B cell (primary cell): ENCODE measurements at regions not wholly inside any gene's neighbourhood (a gene's known extent, or its start where the extent isn't known, plus 50 kb on each side); places are given as distances from the start of the nearest gene placed in this dataset.

Experiments used
- ATAC-seq: fragments of 200-7000 bp; cut with Tn5 transposase; one replicate; pipeline ENCODE4 v1.10.0; 2021; ENCODE audit warnings: low read depth, mild to moderate bottlenecking, moderate number of reproducible peaks, moderate library complexity
- CTCF ChIA-PET: fragments of 350-600 bp; sonication (Branson Sonifier 250); formaldehyde crosslinking; loops from one replicate; lab custom pipeline; 2021; ENCODE audit warnings: antibody characterized with exemption, inconsistent platforms; lab: Charles Lee
- POLR2A ChIA-PET: fragments of 350-600 bp; sonication (Branson Sonifier 250); formaldehyde crosslinking; loops from one replicate; lab custom pipeline; 2021; ENCODE audit warnings: antibody characterized with exemption; lab: Charles Lee
- DNase-seq: peaks from one replicate; pipeline ENCODE4 v3.0.0; 2013
- H2AFZ ChIP-seq: 2 replicates; pipeline ENCODE4 v1.6.1; 2012; ENCODE audit warnings: mild to moderate bottlenecking, low read depth, low read length; ENCODE audit not compliant: insufficient read depth, poor library complexity, severe bottlenecking
- H3K27ac ChIP-seq, 2 donors: 1 replicate in 1 of 2; 2 replicates in 1 of 2; pipeline ENCODE4 v1.5.1; 2012 to 2013; ENCODE audit warnings: low read length in 2 of 2, mild to moderate bottlenecking in 2 of 2, moderate library complexity in 1 of 2
- H3K27me3 ChIP-seq, 4 experiments: fragments of 200-600 bp in 1 of 4; sonication (generic) in 1 of 4; replicated peaks in 1 of 4; 1 replicate in 2 of 4; 2 replicates in 2 of 4; pipeline versions ENCODE4 v1.6.1 to v1.7.0; 2013 to 2016; ENCODE audit warnings: low read length in 3 of 4, mild to moderate bottlenecking in 2 of 4, mixed read lengths in 1 of 4, moderate library complexity in 1 of 4; ENCODE audit not compliant: insufficient read depth in 4 of 4, control insufficient read depth in 3 of 4; ENCODE audit errors: control extremely low read depth in 1 of 4
- H3K36me3 ChIP-seq, 2 experiments: replicated peaks in 1 of 2; 1 replicate in 1 of 2; 2 replicates in 1 of 2; pipeline versions ENCODE4 v1.6.1 to v1.7.1; 2013; ENCODE audit warnings: low read length in 1 of 2; ENCODE audit not compliant: insufficient read depth in 2 of 2, control insufficient read depth in 1 of 2; ENCODE audit errors: control extremely low read depth in 1 of 2, extremely low read depth in 1 of 2
- H3K4me1 ChIP-seq, 2 donors: fragments of 200-600 bp in 1 of 2; sonication (generic) in 1 of 2; 1 replicate in 1 of 2; 2 replicates in 1 of 2; pipeline versions ENCODE4 v1.5.1 to v1.6.1; 2013 to 2017; ENCODE audit warnings: low read length in 2 of 2; ENCODE audit not compliant: control insufficient read depth in 2 of 2, insufficient read depth in 2 of 2
- H3K4me2 ChIP-seq: replicated peaks from 2 replicates; pipeline ENCODE3; 2012; ENCODE audit warnings: mild to moderate bottlenecking, low read depth, low read length; ENCODE audit not compliant: poor library complexity, severe bottlenecking
- H3K4me3 ChIP-seq, 5 experiments: fragments of 200-600 bp in 1 of 5; sonication (generic) in 1 of 5; 1 replicate in 3 of 5; 2 replicates in 2 of 5; pipeline versions ENCODE4 v1.5.1 to v1.7.0; 2011 to 2016; ENCODE audit warnings: low read length in 4 of 5, mild to moderate bottlenecking in 4 of 5, low read depth in 2 of 5, control low read depth in 1 of 5, moderate library complexity in 1 of 5; ENCODE audit not compliant: insufficient read depth in 1 of 5; ENCODE audit errors: control extremely low read depth in 1 of 5, extremely low read depth in 1 of 5
- H3K79me2 ChIP-seq: fragments of 200-600 bp; sonication (generic); one replicate; pipeline ENCODE4 v1.6.0; 2016; ENCODE audit warnings: low read length; ENCODE audit not compliant: control insufficient read depth, insufficient read depth
- H3K9ac ChIP-seq: fragments of 200-600 bp; sonication (generic); 2 replicates; pipeline ENCODE4 v1.6.1; 2017; ENCODE audit warnings: mild to moderate bottlenecking, low read length, moderate library complexity
- H3K9me3 ChIP-seq, 3 donors: one replicate each; pipeline versions ENCODE4 v1.6.1 to v1.7.1; 2013; ENCODE audit warnings: low read length in 2 of 3; ENCODE audit not compliant: control insufficient read depth in 2 of 3, insufficient read depth in 1 of 3; ENCODE audit errors: control extremely low read depth in 1 of 3
- H4K20me1 ChIP-seq: 2 replicates; pipeline ENCODE4 v1.6.0; 2012; ENCODE audit warnings: mild to moderate bottlenecking, low read length; ENCODE audit not compliant: insufficient read depth, control insufficient read depth, poor library complexity, severe bottlenecking
- H3K27ac Mint-ChIP-seq: one replicate; pipeline ENCODE4 v1.8.0; 2021; ENCODE audit warnings: mixed read lengths
- H3K27me3 Mint-ChIP-seq: one replicate; pipeline ENCODE4 v1.8.0; 2021; ENCODE audit warnings: mixed read lengths
- H3K4me1 Mint-ChIP-seq: one replicate; pipeline ENCODE4 v1.8.0; 2021; ENCODE audit warnings: mixed read lengths
- H3K4me3 Mint-ChIP-seq: one replicate; pipeline ENCODE4 v1.8.0; 2021; ENCODE audit warnings: mixed read lengths
- H3K9me3 Mint-ChIP-seq: one replicate; pipeline ENCODE4 v1.8.0; 2022; ENCODE audit warnings: mixed read lengths; ENCODE audit not compliant: insufficient read depth
- CTCF ChIP-seq: fragments of 200-600 bp; IDR thresholded peaks from one replicate; pipeline ENCODE4 v1.8.0; 2022; ENCODE audit warnings: antibody characterized with exemption, mild to moderate bottlenecking
- EZH2 ChIP-seq: IDR thresholded peaks from 2 replicates; pipeline ENCODE4 v1.6.1; 2012; ENCODE audit warnings: borderline replicate concordance, low read depth, mild to moderate bottlenecking, moderate library complexity, low read length; ENCODE audit not compliant: insufficient read depth, poor library complexity, severe bottlenecking
- WGBS: methylation state at CpG from one replicate; pipeline ENCODE4 v1.1.5; 2013; ENCODE audit warnings: missing lambda C conversion rate; ENCODE audit not compliant: insufficient coverage; 5-methylcytosine and 5-hydroxymethylcytosine counted together
- intact Hi-C: fragments of 100-400 bp; cut with micrococcal nuclease; formaldehyde crosslinking; loops from one replicate; pipeline ENCODE4 v1.10.0; 2022

GRCh38 chr7:8938044-8938805 is 504.8 kb downstream of the NXPH1 start:
- H3K27ac ChIP-seq: no peak overlapping the region
- no peaks in the 10 kb centered on the region for H3K4me1 ChIP-seq
- H3K36me3 ChIP-seq: no peaks in the 10 kb centered on the region
- no peaks in the 10 kb centered on the region for H3K79me2 ChIP-seq
- no peak overlapping the region for H3K4me2 ChIP-seq
- H3K9me3 ChIP-seq: no peaks in the 10 kb centered on the region
- no peaks in the 10 kb centered on the region for H4K20me1 ChIP-seq
- H3K27me3 ChIP-seq: no peaks in the 10 kb centered on the region
- Mint-ChIP-seq H3K27ac (no peak overlapping the region), H3K9me3 (no peaks in the 10 kb centered on the region), H3K4me1 (no peaks in the 10 kb centered on the region), H3K27me3 (no peaks in the 10 kb centered on the region), H3K4me3 (no peak overlapping the region)
- ATAC-seq (no peak), DNase-seq (no peak)
- 77% methylated on average over 7 of the region's 9 CpGs for WGBS
- H3K4me3 ChIP-seq: no peak overlapping the region
- H2AFZ ChIP-seq: no peak overlapping the region
- CTCF ChIA-PET: no interaction called here
- POLR2A ChIA-PET: no interaction called here
- intact Hi-C loops: no loop called here
- TF ChIP-seq CTCF: no peak
- no peak for TF ChIP-seq EZH2
- H3K9ac ChIP-seq: no peak overlapping the region

- Histone ChIP-seq H4K20me1 (no peaks in the 10 kb centered on the region), H3K9ac (no peak overlapping the region), H3K9me3 (no peaks in the 10 kb centered on the region), H3K4me3 (no peak overlapping the region), H3K4me1 (no peaks in the 10 kb centered on the region), H3K27ac (no peak overlapping the region), H3K4me2 (no peak overlapping the region), H3K27me3 (no peaks in the 10 kb centered on the region), H3K36me3 (no peaks in the 10 kb centered on the region), H2AFZ (no peak overlapping the region), H3K79me2 (no peaks in the 10 kb centered on the region)
- ATAC-seq (no peak), DNase-seq (no peak)
- H3K4me3 Mint-ChIP-seq: no peak overlapping the region
- 50% methylated on average over 1 of the region's 1 CpG for WGBS
- no peaks in the 10 kb centered on the region for H3K27me3 Mint-ChIP-seq
- no peaks in the 10 kb centered on the region for H3K4me1 Mint-ChIP-seq
- ChIA-PET CTCF (no interaction called here), POLR2A (no interaction called here)
- no peak overlapping the region for H3K27ac Mint-ChIP-seq
- H3K9me3 Mint-ChIP-seq: no peaks in the 10 kb centered on the region
- intact Hi-C loops: no loop called here
- TF ChIP-seq EZH2 (no peak), CTCF (no peak)
These were observed 506.0 kb downstream of the NXPH1 start for GRCh38 chr7:8939446-8939845.
